IMR-90 (cell line): ENCODE measurements at regions not wholly inside any gene's neighbourhood (a gene's known extent, or its start where the extent isn't known, plus 50 kb on each side); places are given as distances from the start of the nearest gene placed in this dataset.

Experiments
- ATAC-seq: fragments of 200-7000 bp; cut with Tn5 transposase; 2 replicates; pipeline ENCODE4 v1.9.1; 2020; ENCODE audit warnings: low read depth, mild to moderate bottlenecking, moderate library complexity
- BruUV-seq: library from RNA; stranded (reverse); fragments of 400-500 nt; replicated peaks from 2 replicates; lab custom pipeline; 2021; lab: Mats Ljungman, UMichigan
- CTCF ChIA-PET: fragments of 300-600 bp; formaldehyde crosslinking; extraction: SDS; loops from one replicate; lab custom pipeline; 2021; ENCODE audit warnings: antibody characterized with exemption; lab: Yijun Ruan, JAX
- POLR2A ChIA-PET: fragments of 300-600 bp; sonication (Branson Sonifier 250); formaldehyde crosslinking; loops from one replicate; lab custom pipeline; 2022; ENCODE audit warnings: antibody characterized with exemption; ENCODE audit not compliant: unreplicated experiment; lab: Charles Lee
- DNase-seq: peaks from one replicate; pipeline ENCODE4 v3.0.0; 2013
- H2AFZ ChIP-seq: replicated peaks from 2 replicates; pipeline ENCODE3; 2013; ENCODE audit warnings: low read length, mild to moderate bottlenecking; ENCODE audit not compliant: poor library complexity
- H2AK5ac ChIP-seq: 2 replicates; pipeline ENCODE4 v1.6.1; 2013; ENCODE audit warnings: low read depth, low read length, inconsistent platforms
- H2AK9ac ChIP-seq: replicated peaks from 2 replicates; pipeline ENCODE3; 2013; ENCODE audit warnings: mild to moderate bottlenecking, low read depth, low read length, moderate library complexity; ENCODE audit not compliant: poor library complexity
- H2BK120ac ChIP-seq: 2 replicates; pipeline ENCODE4 v1.6.1; 2013; ENCODE audit warnings: low read depth, low read length, inconsistent platforms
- H2BK15ac ChIP-seq: 3 replicates; pipeline ENCODE4 v1.6.1; 2013; ENCODE audit warnings: low read depth, low read length, inconsistent platforms
- H2BK20ac ChIP-seq: 2 replicates; pipeline ENCODE4 v1.6.1; 2013; ENCODE audit warnings: low read depth, mild to moderate bottlenecking, inconsistent platforms, low read length, moderate library complexity
- H2BK5ac ChIP-seq: 2 replicates; pipeline ENCODE4 v1.6.1; 2013; ENCODE audit warnings: mild to moderate bottlenecking, low read depth, low read length, inconsistent platforms; ENCODE audit not compliant: poor library complexity, severe bottlenecking
- H3K14ac ChIP-seq: replicated peaks from 2 replicates; pipeline ENCODE4 v1.6.1; 2013; ENCODE audit warnings: low read depth, low read length, inconsistent platforms
- H3K18ac ChIP-seq: 2 replicates; pipeline ENCODE4 v1.6.1; 2013; ENCODE audit warnings: low read depth, low read length, control low read depth
- H3K23ac ChIP-seq: 2 replicates; pipeline ENCODE4 v1.6.1; 2013; ENCODE audit warnings: low read depth, low read length, inconsistent platforms
- H3K27ac ChIP-seq: 2 replicates; pipeline ENCODE4 v1.5.1; 2013; ENCODE audit warnings: mild to moderate bottlenecking, control low read depth, low read length; ENCODE audit not compliant: insufficient read depth
- H3K27me3 ChIP-seq: 2 replicates; pipeline ENCODE4 v1.6.1; 2013; ENCODE audit warnings: low read length; ENCODE audit not compliant: control insufficient read depth, insufficient read depth
- H3K36me3 ChIP-seq: 2 replicates; pipeline ENCODE4 v1.6.1; 2013; ENCODE audit warnings: low read length, mixed read lengths; ENCODE audit not compliant: control insufficient read depth, insufficient read depth
- H3K4ac ChIP-seq: 2 replicates; pipeline ENCODE4 v1.6.1; 2013; ENCODE audit warnings: low read depth, low read length, inconsistent platforms
- H3K4me1 ChIP-seq: 2 replicates; pipeline ENCODE4 v1.6.1; 2013; ENCODE audit warnings: low read length, mixed read lengths; ENCODE audit not compliant: control insufficient read depth, insufficient read depth
- H3K4me2 ChIP-seq: 2 replicates; pipeline ENCODE4 v1.6.1; 2013; ENCODE audit warnings: low read depth, mild to moderate bottlenecking, control low read depth, low read length, moderate library complexity
- H3K4me3 ChIP-seq: 2 replicates; pipeline ENCODE4 v1.5.1; 2013; ENCODE audit warnings: low read depth, mild to moderate bottlenecking, control low read depth, low read length, moderate library complexity; ENCODE audit not compliant: insufficient read depth
- H3K56ac ChIP-seq: 2 replicates; pipeline ENCODE4 v1.6.1; 2013; ENCODE audit warnings: low read length, inconsistent platforms; ENCODE audit not compliant: insufficient read depth; ENCODE audit errors: extremely low read depth
- H3K79me1 ChIP-seq, 2 experiments: 2 replicates each; pipeline ENCODE4 v1.6.1; 2013; ENCODE audit warnings: low read length in 2 of 2, inconsistent platforms in 1 of 2, low read depth in 1 of 2
- H3K9ac ChIP-seq: 2 replicates; pipeline ENCODE4 v1.6.1; 2013; ENCODE audit warnings: low read depth, low read length, control low read depth
- H3K9me1 ChIP-seq: 2 replicates; pipeline ENCODE4 v1.6.1; 2013; ENCODE audit warnings: low read length, inconsistent platforms; ENCODE audit not compliant: insufficient read depth
- H3K9me3 ChIP-seq: 2 replicates; pipeline ENCODE4 v1.6.1; 2013; ENCODE audit warnings: low read length; ENCODE audit not compliant: control insufficient read depth, insufficient read depth
- H4K20me1 ChIP-seq: 2 replicates; pipeline ENCODE4 v1.6.1; 2013; ENCODE audit warnings: low read length, inconsistent platforms; ENCODE audit not compliant: insufficient read depth
- H4K5ac ChIP-seq: 2 replicates; pipeline ENCODE4 v1.6.1; 2013; ENCODE audit warnings: mild to moderate bottlenecking, low read depth, low read length, control low read depth
- H4K8ac ChIP-seq, 2 experiments: 2 replicates each; pipeline ENCODE4 v1.6.1; 2013; ENCODE audit warnings: low read depth in 2 of 2, low read length in 2 of 2, control low read depth in 1 of 2, inconsistent platforms in 1 of 2
- H4K91ac ChIP-seq: 2 replicates; pipeline ENCODE4 v1.6.1; 2013; ENCODE audit warnings: low read depth, low read length, inconsistent platforms; ENCODE audit not compliant: insufficient read depth
- CHD1 ChIP-seq: IDR thresholded peaks from 2 replicates; pipeline ENCODE4 v1.6.1; 2012; ENCODE audit warnings: low read depth, low read length, improper control_type of control experiment
- FOS ChIP-seq: fragments of 150-350 bp; IDR thresholded peaks from 2 replicates; pipeline ENCODE4 v1.6.1; 2016; ENCODE audit warnings: low read depth, low read length
- MAZ ChIP-seq: IDR thresholded peaks from 2 replicates; pipeline ENCODE4 v1.6.1; 2012; ENCODE audit warnings: low read depth, mild to moderate bottlenecking, low read length, improper control_type of control experiment, moderate library complexity, borderline replicate concordance
- WGBS, 2 experiments: methylation state at CpG; one replicate each; pipeline versions ENCODE4 v1.1.5 to v1.1.7; 2013; ENCODE audit warnings: missing lambda C conversion rate in 2 of 2; ENCODE audit not compliant: insufficient read length in 1 of 2; ENCODE audit errors: extremely low coverage in 2 of 2; 5-methylcytosine and 5-hydroxymethylcytosine counted together
- dilution Hi-C: fragments of 300-500 bp; cut with HindIII; formaldehyde crosslinking; loops from one replicate; pipeline ENCODE4 v1.14.3; 2018; ENCODE audit warnings: low sequenced_read_pairs; ENCODE audit not compliant: unreplicated experiment
- in situ Hi-C: fragments of 300-500 bp; cut with MboI; formaldehyde crosslinking; loops from 3 replicates; pipeline ENCODE4 v1.14.3; 2019; ENCODE audit warnings: low sequenced_read_pairs, inconsistent platforms, mixed read lengths
- intact Hi-C: fragments of 100-400 bp; cut with micrococcal nuclease; formaldehyde crosslinking; loops from 2 replicates; pipeline ENCODE4 v1.10.0; 2022
- TF ChIP-seq, protein P1 (sequence below): fragments of 150-350 bp; IDR thresholded peaks from 2 replicates; pipeline ENCODE4 v1.6.1; 2017; ENCODE audit warnings: mild to moderate bottlenecking, antibody characterized with exemption, low read length, low read depth

DNA sequence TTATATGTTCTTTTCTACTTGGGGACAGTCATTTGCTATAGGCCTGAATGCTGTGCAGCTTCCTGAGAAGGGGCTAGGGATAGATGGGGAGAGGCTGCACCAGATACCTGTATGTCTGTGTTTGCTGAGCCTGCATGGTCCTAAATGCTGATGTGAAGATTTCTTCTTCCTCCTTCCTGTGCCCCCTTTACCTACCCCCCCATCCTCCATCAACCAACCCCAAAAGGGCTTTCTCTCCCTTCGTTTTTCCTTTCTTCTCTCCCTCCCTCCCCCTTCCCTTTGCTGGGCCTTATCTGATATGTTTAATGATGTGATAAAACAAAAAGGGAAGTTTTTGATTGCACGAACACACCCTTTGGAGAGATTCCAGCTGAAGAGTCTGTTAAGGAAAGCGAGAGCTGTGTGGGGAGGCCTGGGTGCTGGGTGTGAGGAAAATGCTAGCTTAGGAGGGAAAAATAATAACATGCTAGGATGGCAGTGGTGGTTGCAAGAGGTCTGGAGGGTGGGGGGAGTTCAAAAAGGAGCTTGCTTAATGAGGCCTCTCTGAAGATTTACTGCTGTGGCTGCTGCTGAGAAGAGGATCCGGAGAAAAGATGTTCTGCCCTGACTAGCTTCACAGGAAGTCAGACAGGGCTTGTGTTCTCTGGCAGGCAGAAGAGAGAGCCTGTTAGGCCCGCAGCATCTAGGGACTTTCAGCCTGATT is 101.8 kb downstream of the SAMD9 start:
- in situ Hi-C loops (no loop called here), intact Hi-C loops (loop anchor here (10.0 kb wide), 1 partner anchor 321 kb away; no protein-coding TSS in a partner anchor), dilution Hi-C loops (no loop called here)
- peak overlapping the region; percentile 86 for H3K56ac ChIP-seq
- no peaks in the 10 kb centered on the region for H4K20me1 ChIP-seq
- H2AK5ac ChIP-seq, result peak overlapping the region; percentile 92
- ChIA-PET CTCF (interaction anchor here (0.5 to 0.6 kb wide), 2 partner anchors 324 to 1926 kb away, joined by 3 to 4 read pairs; no protein-coding TSS in a partner anchor), POLR2A (no interaction called here)
- H3K23ac ChIP-seq, result peak overlapping the region; percentile 96
- H4K91ac ChIP-seq, result peak overlapping the region; percentile 96
- peak overlapping the region; percentile 99 for H2BK20ac ChIP-seq
- H3K14ac ChIP-seq, result peak overlapping the region; percentile 90
- peak overlapping the region; percentile 69 for H3K9ac ChIP-seq
- H4K5ac ChIP-seq, result peak overlapping the region; percentile 98
- H3K4ac ChIP-seq, result peak overlapping the region; percentile 97
- DNase-seq (peak; percentile 45), ATAC-seq (0 out of 2 replicates have a peak, but pooled peaks have one; percentile 3)
- H3K27me3 ChIP-seq, result no peaks in the 10 kb centered on the region
- TF ChIP-seq CHD1 (no peak), FOS (no peak), MAZ (no peak)
- TF ChIP-seq, protein P1, sequence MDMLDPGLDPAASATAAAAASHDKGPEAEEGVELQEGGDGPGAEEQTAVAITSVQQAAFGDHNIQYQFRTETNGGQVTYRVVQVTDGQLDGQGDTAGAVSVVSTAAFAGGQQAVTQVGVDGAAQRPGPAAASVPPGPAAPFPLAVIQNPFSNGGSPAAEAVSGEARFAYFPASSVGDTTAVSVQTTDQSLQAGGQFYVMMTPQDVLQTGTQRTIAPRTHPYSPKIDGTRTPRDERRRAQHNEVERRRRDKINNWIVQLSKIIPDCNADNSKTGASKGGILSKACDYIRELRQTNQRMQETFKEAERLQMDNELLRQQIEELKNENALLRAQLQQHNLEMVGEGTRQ, result no peak
- H4K8ac ChIP-seq, result peak overlapping the region; percentile 87 to 93
- H2BK120ac ChIP-seq, result peak overlapping the region; percentile 99
- peak overlapping the region; percentile 95 for H2BK5ac ChIP-seq
- peaks cover 39% of the 10 kb centered on the region for H3K4me1 ChIP-seq
- H3K9me3 ChIP-seq, result no peaks in the 10 kb centered on the region
- peak overlapping the region; percentile 93 for H3K27ac ChIP-seq
- peak overlapping the region; percentile 90; the same call in 2 of the 3 replicates for H2BK15ac ChIP-seq
- peaks cover 0 to 22% of the 10 kb centered on the region in 2 experiments; a peak in 3 of 4 replicates for H3K79me1 ChIP-seq
- H3K9me1 ChIP-seq, result peaks cover 8% of the 10 kb centered on the region; the same call in 1 of the 2 replicates
- 25% methylated on average over 2 of the region's 5 CpGs; no CpG with 5 or more reads in 1 of the 2 experiments for WGBS, 2 experiments
- no peak overlapping the region for H2AK9ac ChIP-seq
- peak overlapping the region; percentile 97 for H3K18ac ChIP-seq
- H2AFZ ChIP-seq, result peak overlapping the region; percentile 58
- no TSS peak for BruUV-seq
- no peaks in the 10 kb centered on the region for H3K36me3 ChIP-seq
- peak overlapping the region; percentile 65 for H3K4me2 ChIP-seq
- no peak overlapping the region for H3K4me3 ChIP-seq
